ENCODE measurements at regions not wholly inside any gene's neighbourhood (a gene's known extent, or its start where the extent isn't known, plus 50 kb on each side); places are given as distances from the start of the nearest gene placed in this dataset.
"Not testable (repeated sequence)": the region's sequence is repeated elsewhere in the genome, so short reads cannot be mapped to it uniquely, and the experiment has no call there.

GRCh38 chr7:81299711-81300110 lies 380.9 kb upstream of the SEMA3C start:
- in situ Hi-C loops (cut with HindIII; ENCODE audit: low sequenced_read_pairs): no loop called here

GRCh38 chr7:81298951-81299666 lies 380.3 kb upstream of the SEMA3C start:
- in situ Hi-C loops (cut with HindIII; ENCODE audit: low sequenced_read_pairs): no loop called here

- in situ Hi-C loops (cut with HindIII; ENCODE audit: low sequenced_read_pairs): no loop called here
Measured at GRCh38 chr7:81297317-81297716, 378.5 kb upstream of the SEMA3C start.

DNA sequence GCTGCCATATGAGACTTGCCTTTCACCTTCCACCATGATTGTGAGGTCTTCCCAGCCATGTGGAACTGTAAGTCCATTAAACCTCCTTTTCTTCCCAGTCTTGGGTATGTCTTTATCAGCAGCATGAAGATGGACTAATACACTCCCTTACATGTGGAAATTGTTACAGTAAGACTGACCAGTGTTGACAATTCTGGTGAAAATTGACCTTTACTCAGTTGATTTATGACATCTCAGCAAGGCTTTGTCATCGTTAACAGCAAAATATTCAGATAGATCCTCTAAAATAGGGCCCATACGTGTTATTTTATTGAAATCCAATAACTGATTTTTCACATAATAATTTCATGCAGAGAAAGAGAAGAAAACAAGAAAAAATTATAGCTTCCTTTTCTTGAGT lies 377.9 kb upstream of the SEMA3C start:
- in situ Hi-C loops (cut with HindIII; ENCODE audit: low sequenced_read_pairs): no loop called here

- in situ Hi-C loops (cut with HindIII; ENCODE audit: low sequenced_read_pairs): no loop called here
Measured at GRCh38 chr7:81294897-81295515, 376.2 kb upstream of the SEMA3C start.

DNA sequence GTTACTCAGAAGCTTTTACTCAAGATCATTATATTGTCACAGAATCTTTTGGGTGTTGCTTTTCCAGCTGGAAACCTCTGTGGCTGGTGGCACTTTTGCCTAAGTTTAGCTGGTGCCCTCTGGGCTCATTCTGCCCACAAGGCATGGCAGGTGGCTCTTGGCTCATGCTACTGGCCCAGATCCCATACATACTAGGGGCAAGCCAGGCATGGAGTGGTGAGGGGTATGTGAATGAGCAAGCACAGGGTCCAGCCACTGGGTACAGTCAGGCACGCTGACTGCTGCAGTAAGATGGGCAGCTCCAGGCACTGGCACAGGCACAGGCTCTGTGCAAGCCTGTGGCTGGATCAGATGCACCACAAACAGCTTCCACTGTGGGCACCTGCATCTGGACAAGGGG lies 375.0 kb upstream of the SEMA3C start:
- in situ Hi-C loops (cut with HindIII; ENCODE audit: low sequenced_read_pairs): no loop called here

- in situ Hi-C loops (cut with HindIII; ENCODE audit: low sequenced_read_pairs): loop anchor here (5.0 kb wide), 1 partner anchor 369 kb away; the partner anchor contains the start of gene SEMA3C
Measured at GRCh38 chr7:81286754-81287153, 367.9 kb upstream of the SEMA3C start.

GRCh38 chr7:81285142-81285871 lies 366.5 kb upstream of the SEMA3C start:
- in situ Hi-C loops (cut with HindIII; ENCODE audit: low sequenced_read_pairs): loop anchor here (5.0 kb wide), 1 partner anchor 368 kb away; the partner anchor contains the start of gene SEMA3C

DNA sequence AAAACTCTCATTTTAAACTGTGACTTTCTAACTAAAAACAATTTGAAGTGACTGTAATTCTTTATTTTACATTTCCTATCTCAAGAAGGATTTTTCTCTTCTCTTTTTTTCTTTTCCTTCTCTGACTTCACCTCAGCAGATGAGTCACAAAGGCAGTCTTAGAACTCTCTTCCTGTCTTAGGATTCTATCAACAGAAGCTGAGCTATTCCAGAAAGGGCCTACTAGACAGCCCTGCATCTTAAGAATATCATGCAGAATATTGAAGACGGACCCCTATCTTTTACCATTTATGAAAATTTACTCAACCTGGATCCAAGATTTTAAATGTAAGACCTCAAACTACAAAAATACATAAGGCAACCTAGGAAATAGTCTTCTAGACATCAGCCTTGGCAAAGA lies 365.7 kb upstream of the SEMA3C start:
- in situ Hi-C loops (cut with HindIII; ENCODE audit: low sequenced_read_pairs): no loop called here

GRCh38 chr7:81280531-81280930 lies 361.7 kb upstream of the SEMA3C start:
- in situ Hi-C loops (cut with HindIII; ENCODE audit: low sequenced_read_pairs): no loop called here

GRCh38 chr7:81277691-81278090 lies 358.8 kb upstream of the SEMA3C start:
- in situ Hi-C loops (cut with HindIII; ENCODE audit: low sequenced_read_pairs): no loop called here

- in situ Hi-C loops (cut with HindIII; ENCODE audit: low sequenced_read_pairs): no loop called here
Measured at GRCh38 chr7:81273601-81274397, 354.9 kb upstream of the SEMA3C start.

DNA sequence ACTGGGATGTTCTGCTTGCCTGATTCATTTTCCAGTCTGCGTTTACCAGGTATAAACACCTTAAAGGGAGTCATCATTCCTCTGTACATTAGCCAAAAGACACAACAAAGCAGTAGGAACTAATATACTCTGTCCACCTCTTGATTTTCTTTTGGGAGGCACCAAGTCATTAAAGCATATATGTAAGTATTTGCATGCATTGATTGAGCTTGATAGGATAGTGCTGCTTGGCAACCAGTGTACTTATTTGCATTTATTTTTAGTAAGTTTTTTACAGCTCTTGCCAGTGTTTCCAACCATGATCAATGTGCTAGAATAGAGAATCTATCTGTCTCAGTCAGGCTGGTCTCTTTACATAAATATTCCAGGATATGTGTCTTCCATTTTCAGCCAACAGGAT lies 353.3 kb upstream of the SEMA3C start:
- in situ Hi-C loops (cut with HindIII; ENCODE audit: low sequenced_read_pairs): no loop called here

- in situ Hi-C loops (cut with HindIII; ENCODE audit: low sequenced_read_pairs): no loop called here
Measured at GRCh38 chr7:81268551-81268950, 349.7 kb upstream of the SEMA3C start.

DNA sequence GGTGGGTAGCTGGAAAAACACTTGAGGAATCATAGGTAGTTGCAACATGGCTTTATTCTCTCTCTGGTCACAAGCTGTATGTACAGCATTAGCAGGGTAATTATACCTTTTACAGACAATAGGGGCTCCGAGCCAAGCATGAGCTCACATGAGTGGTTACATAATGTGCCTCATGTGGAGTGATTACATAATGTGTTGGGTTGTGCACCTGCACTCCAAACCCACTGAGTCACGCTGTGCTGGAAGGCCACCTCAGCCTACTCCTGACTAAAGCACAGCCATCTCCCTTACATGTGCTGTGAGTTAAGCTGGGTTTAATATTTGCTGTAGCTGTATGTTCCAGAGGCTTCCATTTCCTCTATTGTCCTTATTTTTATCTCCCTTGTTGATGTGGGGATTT lies 348.7 kb upstream of the SEMA3C start:
- in situ Hi-C loops (cut with HindIII; ENCODE audit: low sequenced_read_pairs): no loop called here

- in situ Hi-C loops (cut with HindIII; ENCODE audit: low sequenced_read_pairs): no loop called here
Measured at GRCh38 chr7:81264116-81264515, 345.3 kb upstream of the SEMA3C start.

DNA sequence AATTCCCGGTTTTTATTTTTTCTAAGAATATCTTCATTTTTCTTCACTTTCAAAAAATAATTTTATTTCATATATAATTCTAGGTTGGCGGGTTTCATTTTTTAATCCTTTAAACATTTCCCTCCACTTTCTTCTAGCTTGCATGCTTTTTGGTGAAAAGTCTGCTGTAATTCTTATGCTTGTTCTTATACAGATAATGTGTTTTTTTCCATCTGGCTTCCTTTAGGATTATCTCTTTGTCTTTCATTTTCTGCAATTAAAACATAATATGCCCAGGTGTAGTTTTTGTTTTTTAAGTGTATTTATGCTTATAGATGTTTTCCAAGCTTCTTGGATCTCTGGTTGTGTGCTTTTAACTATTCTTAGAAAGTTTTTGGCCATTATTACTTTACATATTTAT lies 341.3 kb upstream of the SEMA3C start:
- in situ Hi-C loops (cut with HindIII; ENCODE audit: low sequenced_read_pairs): no loop called here

GRCh38 chr7:81256991-81257390 lies 338.1 kb upstream of the SEMA3C start:
- in situ Hi-C loops (cut with HindIII; ENCODE audit: low sequenced_read_pairs): no loop called here

DNA sequence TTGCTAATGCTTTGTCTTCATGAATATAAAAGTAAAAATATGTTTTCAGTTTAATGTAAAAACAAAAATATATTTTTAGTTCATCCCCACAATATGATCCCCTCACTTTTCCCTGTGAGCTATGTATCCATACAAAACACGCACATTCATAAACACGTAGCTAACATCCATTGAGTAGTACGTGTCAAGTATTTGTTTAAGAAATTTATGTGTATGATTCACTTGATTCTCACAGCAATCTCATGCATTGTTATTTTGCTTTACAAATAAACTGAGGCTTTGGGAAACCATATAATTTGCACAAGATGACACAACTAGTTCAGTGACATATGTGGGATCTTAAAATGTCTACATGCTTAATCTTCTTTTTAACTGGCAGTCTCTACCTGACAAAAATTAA lies 329.6 kb upstream of the SEMA3C start:
- in situ Hi-C loops (cut with HindIII; ENCODE audit: low sequenced_read_pairs): no loop called here

GRCh38 chr7:81247364-81247763 lies 328.5 kb upstream of the SEMA3C start:
- in situ Hi-C loops (cut with HindIII; ENCODE audit: low sequenced_read_pairs): not testable (repeated sequence)

GRCh38 chr7:81245353-81245752 lies 326.5 kb upstream of the SEMA3C start:
- in situ Hi-C loops (cut with HindIII; ENCODE audit: low sequenced_read_pairs): no loop called here
